CD4-positive, CD25-positive, alpha-beta regulatory T cell (primary cell): ENCODE measurements at regions not wholly inside any gene's neighbourhood (a gene's known extent, or its start where the extent isn't known, plus 50 kb on each side); places are given as distances from the start of the nearest gene placed in this dataset.

Experiments used
- ATAC-seq, 2 donors: fragments of 150-1000 bp; cut with Tn5 transposase; one replicate each; pipeline ENCODE4 v1.10.0; 2021; ENCODE audit warnings: low read depth in 2 of 2, moderate number of reproducible peaks in 2 of 2, moderate library complexity in 1 of 2
- DNase-seq, 3 donors: peaks; one replicate each; pipeline versions ENCODE4 v3.0.0 to v3.0.0-alpha.2; 2012 to 2022; ENCODE audit warnings: mixed read lengths in 1 of 3
- H3K27ac ChIP-seq: one replicate; pipeline ENCODE4 v1.7.0; 2013; ENCODE audit warnings: mild to moderate bottlenecking, low read length; ENCODE audit not compliant: insufficient read depth, poor library complexity, severe bottlenecking
- H3K27me3 ChIP-seq: one replicate; pipeline ENCODE4 v1.7.0; 2013; ENCODE audit warnings: low read length; ENCODE audit not compliant: control insufficient read depth, insufficient read depth
- H3K36me3 ChIP-seq: one replicate; pipeline ENCODE4 v1.7.0; 2013; ENCODE audit warnings: mild to moderate bottlenecking, low read length, moderate library complexity; ENCODE audit not compliant: control insufficient read depth, insufficient read depth
- H3K4me1 ChIP-seq: 2 replicates; pipeline ENCODE4 v1.7.0; 2013; ENCODE audit warnings: mild to moderate bottlenecking, low read length; ENCODE audit not compliant: insufficient read depth, control insufficient read depth, poor library complexity, severe bottlenecking
- H3K4me3 ChIP-seq: one replicate; pipeline ENCODE4 v1.7.0; 2013; ENCODE audit warnings: low read depth, mild to moderate bottlenecking, low read length, moderate library complexity
- H3K9me3 ChIP-seq, 2 experiments: 1 replicate in 1 of 2; 2 replicates in 1 of 2; pipeline ENCODE4 v1.7.0; 2013; ENCODE audit warnings: low read length in 2 of 2, mild to moderate bottlenecking in 1 of 2, moderate library complexity in 1 of 2; ENCODE audit not compliant: control insufficient read depth in 2 of 2
- H3K27ac Mint-ChIP-seq, 3 donors: one replicate each; pipeline ENCODE4 v1.8.0; 2020 to 2022; ENCODE audit warnings: mild to moderate bottlenecking in 3 of 3, mixed read lengths in 3 of 3, moderate library complexity in 2 of 3
- H3K27me3 Mint-ChIP-seq: one replicate; pipeline ENCODE4 v1.8.0; 2022; ENCODE audit warnings: mild to moderate bottlenecking, mixed read lengths
- H3K36me3 Mint-ChIP-seq: one replicate; pipeline ENCODE4 v1.8.0; 2020; ENCODE audit warnings: mixed read lengths
- H3K4me1 Mint-ChIP-seq, 4 donors: one replicate each; pipeline ENCODE4 v1.8.0; 2020 to 2022; ENCODE audit warnings: mixed read lengths in 4 of 4, mild to moderate bottlenecking in 1 of 4
- H3K4me3 Mint-ChIP-seq, 4 donors: one replicate each; pipeline ENCODE4 v1.8.0; 2020 to 2022; ENCODE audit warnings: mild to moderate bottlenecking in 4 of 4, mixed read lengths in 4 of 4, moderate library complexity in 3 of 4
- H3K9me3 Mint-ChIP-seq, 7 donors: one replicate each; pipeline ENCODE4 v1.8.0; 2020 to 2022; ENCODE audit warnings: mixed read lengths in 7 of 7, mild to moderate bottlenecking in 3 of 7, moderate library complexity in 2 of 7

DNA sequence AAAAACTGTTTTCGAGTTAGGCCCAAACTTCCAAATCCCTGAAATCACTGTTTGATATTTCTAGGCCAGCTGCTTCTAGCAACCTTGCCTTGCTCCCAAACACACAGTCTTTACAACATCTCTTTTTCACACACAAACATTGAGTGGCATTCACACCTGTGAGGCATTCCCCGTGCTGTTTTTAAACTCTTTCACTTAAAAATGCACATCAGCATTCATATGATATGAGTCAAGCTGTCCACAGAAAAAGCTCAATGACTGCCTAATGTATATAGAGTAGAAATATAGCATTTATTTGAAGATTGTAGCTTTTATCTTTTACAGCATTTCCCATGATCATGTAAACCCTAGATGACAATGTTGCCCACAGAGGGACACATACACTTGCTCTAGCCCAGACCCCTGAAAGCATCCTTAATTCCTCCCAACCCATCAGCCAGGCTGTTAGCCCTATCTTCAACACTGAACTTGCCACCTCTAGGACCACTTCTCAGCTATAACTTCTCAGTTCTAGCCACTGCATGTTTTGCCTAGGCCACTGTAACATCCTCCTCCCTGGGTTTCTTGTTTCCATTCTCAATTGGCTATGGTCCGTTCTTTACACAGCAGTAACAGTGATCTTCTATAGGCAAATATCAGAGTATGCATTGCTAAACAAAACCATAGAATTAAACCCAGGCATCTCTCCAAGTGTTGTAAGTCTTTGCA, 782.6 kb downstream of the DIPK2A start:
- ATAC-seq (no peak), DNase-seq (no peak)
- H3K4me3 ChIP-seq = no peak overlapping the region
- Mint-ChIP-seq H3K27ac (no peak overlapping the region), H3K9me3 (peaks cover 0 to 5% (median 2%) of the 10 kb centered on the region in 7 donors), H3K36me3 (no peaks in the 10 kb centered on the region), H3K4me3 (no peak overlapping the region), H3K27me3 (no peaks in the 10 kb centered on the region), H3K4me1 (no peaks in the 10 kb centered on the region)
- no peaks in the 10 kb centered on the region for H3K4me1 ChIP-seq
- H3K27ac ChIP-seq = no peak overlapping the region
- H3K27me3 ChIP-seq = no peaks in the 10 kb centered on the region
- no peaks in the 10 kb centered on the region for H3K36me3 ChIP-seq
- H3K9me3 ChIP-seq = no peaks in the 10 kb centered on the region

DNA sequence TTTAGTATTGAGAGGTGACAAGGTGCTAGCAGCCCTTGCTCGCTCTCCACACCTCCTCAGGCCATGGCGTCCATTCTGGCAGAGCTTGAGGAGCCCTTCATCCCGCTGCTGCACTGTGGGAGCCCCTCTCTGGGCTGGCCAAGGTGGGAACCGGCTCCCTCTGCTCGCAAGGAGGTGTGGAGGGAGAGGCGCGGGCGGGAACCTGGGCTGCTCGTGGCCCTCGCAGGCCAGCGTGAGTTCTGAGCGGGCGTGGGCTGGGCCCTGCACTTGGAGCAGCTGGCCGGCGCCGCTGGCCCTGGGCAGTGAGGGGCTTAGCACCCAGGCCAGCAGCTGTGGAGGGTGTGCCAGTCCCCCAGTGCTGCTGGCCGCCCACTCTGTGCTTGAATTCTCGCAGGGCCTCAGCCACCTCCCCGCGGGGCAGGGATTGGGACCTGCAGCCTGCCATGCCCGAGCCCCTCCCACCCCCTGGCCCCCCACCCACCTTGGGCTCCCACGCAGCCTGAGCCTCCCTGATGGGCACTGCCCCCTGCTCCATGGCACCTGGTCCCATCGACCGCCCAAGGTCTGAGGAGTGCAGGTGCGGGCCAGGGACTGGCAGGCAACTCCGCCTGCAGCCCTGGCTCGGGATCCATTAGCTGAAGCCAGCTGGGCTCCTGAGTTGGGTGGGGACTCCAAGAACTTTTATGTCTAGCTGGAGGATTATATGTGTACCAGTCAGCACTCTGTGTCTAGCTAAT, 785.2 kb downstream of the DIPK2A start:
- Mint-ChIP-seq H3K27me3 (no peaks in the 10 kb centered on the region), H3K36me3 (no peaks in the 10 kb centered on the region), H3K27ac (no peak overlapping the region), H3K9me3 (peaks cover 0 to 5% (median 2%) of the 10 kb centered on the region in 7 donors), H3K4me1 (no peaks in the 10 kb centered on the region), H3K4me3 (no peak overlapping the region)
- H3K4me1 ChIP-seq = no peaks in the 10 kb centered on the region
- H3K9me3 ChIP-seq = no peaks in the 10 kb centered on the region
- H3K27ac ChIP-seq = no peak overlapping the region
- ATAC-seq (no peak), DNase-seq (no peak)
- no peaks in the 10 kb centered on the region for H3K27me3 ChIP-seq
- H3K4me3 ChIP-seq = no peak overlapping the region
- no peaks in the 10 kb centered on the region for H3K36me3 ChIP-seq

DNA sequence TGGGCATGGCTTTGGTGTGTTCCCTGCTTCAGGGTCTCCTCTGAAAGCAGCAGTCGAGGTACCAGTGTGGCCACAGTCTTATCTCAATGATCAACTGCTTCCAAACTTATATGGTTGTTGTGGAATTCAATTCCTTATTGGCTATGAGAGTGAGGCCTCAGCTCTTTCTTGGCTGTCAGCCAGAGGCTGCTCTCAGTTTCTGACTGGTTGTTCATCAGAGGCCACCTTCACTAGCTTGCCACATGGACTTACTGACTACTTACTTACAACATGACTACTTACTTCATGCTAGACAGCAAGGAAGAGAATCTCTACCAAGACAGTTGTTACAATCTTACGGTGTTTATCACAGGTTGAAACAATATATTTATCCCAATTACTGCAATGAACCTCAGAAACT, 789.2 kb downstream of the DIPK2A start:
- H3K4me3 ChIP-seq = no peak overlapping the region
- ATAC-seq = no peak
- peaks cover 0 to 5% (median 0%) of the 10 kb centered on the region in 7 donors for H3K9me3 Mint-ChIP-seq

DNA sequence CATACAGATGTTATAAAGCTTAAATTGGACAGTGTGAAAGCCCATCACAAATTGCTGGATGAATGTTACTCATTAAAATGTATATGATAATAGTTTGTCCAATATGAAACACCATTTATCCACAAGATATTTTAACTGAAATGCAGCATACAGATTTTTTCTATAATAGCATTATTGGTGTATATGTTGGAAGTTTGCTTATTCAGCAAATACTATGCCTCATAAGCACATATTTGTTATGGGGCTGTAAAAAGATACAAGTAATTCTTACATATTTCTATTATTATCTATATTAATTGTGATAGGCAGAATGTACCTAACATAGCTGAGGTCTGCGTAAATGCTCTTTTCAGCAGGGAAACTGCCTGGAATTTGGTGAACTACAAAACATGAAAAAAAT, 790.5 kb downstream of the DIPK2A start:
- Mint-ChIP-seq H3K4me1 (no peaks in the 10 kb centered on the region), H3K27me3 (no peaks in the 10 kb centered on the region)

More for the DNA sequence above, 789.2 kb downstream of the DIPK2A start:
- H3K9me3 ChIP-seq = no peaks in the 10 kb centered on the region
- Mint-ChIP-seq H3K4me1 (no peaks in the 10 kb centered on the region), H3K27ac (no peak overlapping the region), H3K4me3 (no peak overlapping the region), H3K27me3 (no peaks in the 10 kb centered on the region), H3K36me3 (no peaks in the 10 kb centered on the region)
- no peak for DNase-seq
- no peak overlapping the region for H3K27ac ChIP-seq
- H3K36me3 ChIP-seq = no peaks in the 10 kb centered on the region
- H3K27me3 ChIP-seq = no peaks in the 10 kb centered on the region
- no peaks in the 10 kb centered on the region for H3K4me1 ChIP-seq

DNA sequence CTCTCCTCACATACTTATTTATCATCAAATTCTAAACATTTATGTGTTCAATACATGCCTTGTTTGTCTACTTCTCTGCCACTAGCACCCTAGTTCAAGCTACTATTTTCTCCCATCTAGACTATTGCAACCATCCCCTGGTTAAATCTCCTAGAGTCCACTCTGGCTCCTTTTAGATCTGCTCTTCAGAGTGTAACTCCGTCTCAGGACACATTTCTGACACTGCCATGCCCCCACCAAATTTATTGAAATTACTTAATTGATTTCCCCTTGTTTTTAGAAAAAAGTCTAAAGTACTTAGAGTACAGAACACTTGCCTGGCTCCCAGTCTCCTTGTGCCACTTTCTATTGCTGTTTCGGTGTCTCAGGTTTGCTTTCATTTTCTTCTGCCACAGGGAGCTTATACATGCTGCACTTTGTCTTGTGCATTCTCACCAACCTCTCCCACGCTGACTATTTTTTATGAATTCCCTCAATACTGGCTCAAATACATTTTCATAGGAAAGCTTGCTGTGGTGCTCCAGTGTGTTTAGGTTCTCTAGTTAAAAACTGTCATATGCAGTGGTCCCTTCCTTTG, 792.3 kb downstream of the DIPK2A start:
- Mint-ChIP-seq H3K4me1 (no peaks in the 10 kb centered on the region), H3K4me3 (no peak overlapping the region), H3K27me3 (no peaks in the 10 kb centered on the region), H3K9me3 (peaks cover 0 to 5% (median 0%) of the 10 kb centered on the region in 7 donors), H3K27ac (no peak overlapping the region), H3K36me3 (no peaks in the 10 kb centered on the region)
- ATAC-seq (no peak), DNase-seq (no peak)
- Histone ChIP-seq H3K36me3 (no peaks in the 10 kb centered on the region), H3K9me3 (no peaks in the 10 kb centered on the region), H3K4me3 (no peak overlapping the region), H3K27ac (no peak overlapping the region), H3K27me3 (no peaks in the 10 kb centered on the region), H3K4me1 (no peaks in the 10 kb centered on the region)

More for the DNA sequence above, 790.5 kb downstream of the DIPK2A start:
- no peak overlapping the region for H3K27ac ChIP-seq
- H3K4me1 ChIP-seq = no peaks in the 10 kb centered on the region
- no peaks in the 10 kb centered on the region for H3K9me3 ChIP-seq
- H3K27me3 ChIP-seq = no peaks in the 10 kb centered on the region
- DNase-seq (no peak), ATAC-seq (no peak)
- H3K27ac Mint-ChIP-seq = no peak overlapping the region
- H3K9me3 Mint-ChIP-seq = peaks cover 0 to 5% (median 0%) of the 10 kb centered on the region in 7 donors
- H3K36me3 ChIP-seq = no peaks in the 10 kb centered on the region
- no peaks in the 10 kb centered on the region for H3K36me3 Mint-ChIP-seq
- no peak overlapping the region for H3K4me3 Mint-ChIP-seq
- H3K4me3 ChIP-seq = no peak overlapping the region

DNA sequence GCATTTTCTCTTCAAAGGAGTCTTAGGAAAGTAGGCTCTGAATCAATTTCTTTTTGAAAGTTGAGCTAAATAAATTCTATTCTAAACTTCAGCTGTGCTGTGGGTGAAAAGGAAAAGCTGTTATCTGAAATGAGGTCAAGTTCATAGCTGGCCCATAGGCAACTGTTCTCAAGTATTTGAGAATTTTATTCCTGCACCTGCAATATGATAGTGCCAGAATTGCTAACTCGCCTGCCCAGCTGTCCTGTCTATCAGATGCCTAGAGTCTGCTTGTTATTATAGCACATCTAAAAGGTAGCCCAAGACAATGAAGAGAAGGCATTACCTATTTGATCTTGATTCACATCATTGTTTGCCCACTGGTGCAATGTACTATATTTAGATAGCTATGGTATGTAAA, 798.7 kb downstream of the DIPK2A start:
- Mint-ChIP-seq H3K4me3 (no peak overlapping the region), H3K27ac (no peak overlapping the region)

DNA sequence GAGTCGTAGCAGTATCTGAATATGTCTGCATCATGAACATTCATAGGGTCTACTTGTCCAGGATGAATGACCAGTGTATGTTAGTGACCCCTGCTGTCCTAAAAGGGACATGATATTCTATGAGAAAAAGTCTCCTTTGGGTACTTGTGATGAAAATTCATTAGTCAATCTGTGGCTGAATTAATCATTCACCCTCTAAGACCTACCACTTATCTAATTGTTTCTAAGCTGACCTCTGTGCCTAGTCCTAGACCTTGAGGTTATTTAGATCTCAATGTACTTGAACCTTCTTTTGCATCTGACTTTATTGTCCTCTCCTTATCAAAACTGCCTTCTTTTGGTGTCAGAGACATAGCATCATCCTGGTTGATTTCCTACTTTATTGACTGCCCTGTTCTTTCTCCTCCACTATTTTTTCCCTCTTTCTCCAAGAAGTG, 799.3 kb downstream of the DIPK2A start:
- Mint-ChIP-seq H3K4me3 (no peak overlapping the region), H3K9me3 (no peaks in the 10 kb centered on the region), H3K27ac (no peak overlapping the region), H3K27me3 (no peaks in the 10 kb centered on the region), H3K36me3 (no peaks in the 10 kb centered on the region), H3K4me1 (no peaks in the 10 kb centered on the region)
- H3K4me1 ChIP-seq = no peaks in the 10 kb centered on the region
- H3K9me3 ChIP-seq = no peaks in the 10 kb centered on the region
- H3K36me3 ChIP-seq = no peaks in the 10 kb centered on the region
- H3K27ac ChIP-seq = no peak overlapping the region
- ATAC-seq (no peak), DNase-seq (no peak)
- no peak overlapping the region for H3K4me3 ChIP-seq
- no peaks in the 10 kb centered on the region for H3K27me3 ChIP-seq

More for the DNA sequence above, 798.7 kb downstream of the DIPK2A start:
- H3K27ac ChIP-seq = no peak overlapping the region
- no peaks in the 10 kb centered on the region for H3K36me3 ChIP-seq
- no peaks in the 10 kb centered on the region for H3K4me1 Mint-ChIP-seq
- ATAC-seq = no peak
- no peaks in the 10 kb centered on the region for H3K27me3 Mint-ChIP-seq
- no peaks in the 10 kb centered on the region for H3K36me3 Mint-ChIP-seq
- no peaks in the 10 kb centered on the region for H3K9me3 Mint-ChIP-seq
- H3K27me3 ChIP-seq = no peaks in the 10 kb centered on the region
- H3K9me3 ChIP-seq = no peaks in the 10 kb centered on the region
- no peaks in the 10 kb centered on the region for H3K4me1 ChIP-seq
- DNase-seq = no peak
- no peak overlapping the region for H3K4me3 ChIP-seq
